ENCODE measurements at regions not wholly inside any gene's neighbourhood (a gene's known extent, or its start where the extent isn't known, plus 50 kb on each side); places are given as distances from the start of the nearest gene placed in this dataset.

DNA sequence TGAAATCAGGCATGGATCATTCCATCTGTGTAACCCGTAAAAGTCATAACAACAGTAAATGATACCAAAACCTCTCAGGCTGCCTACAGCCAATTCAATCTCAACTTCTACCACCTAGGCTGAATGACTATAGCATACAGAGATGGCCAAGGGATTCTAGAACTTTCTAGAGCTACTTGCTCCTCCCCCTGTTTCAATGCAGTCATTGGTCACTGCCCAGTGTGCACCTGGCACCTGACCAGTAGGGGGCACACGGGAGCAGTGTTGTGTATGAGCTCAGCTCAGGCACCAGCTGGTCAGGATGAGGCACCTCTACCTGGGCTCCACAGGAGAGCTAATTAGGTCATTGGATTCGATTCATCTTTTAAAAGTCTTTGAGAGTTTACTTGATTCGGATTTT lies 86.2 kb downstream of the PLEKHG1 start:
- Histone ChIP-seq H3K36me3 (ENCODE audit: insufficient read depth, low read length) (no peaks in the 10 kb centered on the region), H3K4me2 (ENCODE audit: low read length) (no peak overlapping the region), H3K4me1 (ENCODE audit: insufficient read depth, low read length) (no peaks in the 10 kb centered on the region), H4K20me1 (ENCODE audit: insufficient read depth, low read length) (no peaks in the 10 kb centered on the region), H3K27ac (ENCODE audit: low read depth, low read length) (no peak overlapping the region), H3K27me3 (ENCODE audit: insufficient read depth, low read length) (no peaks in the 10 kb centered on the region), H3K9ac (ENCODE audit: low read length) (no peak overlapping the region), H3K9me3 (ENCODE audit: insufficient read depth, low read depth, low read length) (no peaks in the 10 kb centered on the region), H2AFZ (ENCODE audit: low read depth, low read length) (no peak overlapping the region), H3K79me2 (ENCODE audit: insufficient read depth, low read length) (no peaks in the 10 kb centered on the region), H3K4me3 (ENCODE audit: insufficient read depth, low read depth, low read length) (no peak overlapping the region)
- H3K36me3 Mint-ChIP-seq (ENCODE audit: low read depth, unreplicated experiment), result peaks cover 10% of the 10 kb centered on the region
- TF ChIP-seq EZH2 (IDR thresholded peaks at IDR 0.05; ENCODE audit: insufficient read depth, low read length) (no peak), CTCF (IDR thresholded peaks at IDR 0.05; ENCODE audit: insufficient read depth, low read depth, low read length) (peak; percentile 48)
- no peaks in the 10 kb centered on the region for H3K9me3 Mint-ChIP-seq (ENCODE audit: unreplicated experiment)
- H3K4me3 Mint-ChIP-seq (ENCODE audit: unreplicated experiment), result no peak overlapping the region
- no peak overlapping the region for H3K27ac Mint-ChIP-seq (ENCODE audit: unreplicated experiment)
- peaks cover 5% of the 10 kb centered on the region for H3K4me1 Mint-ChIP-seq (ENCODE audit: low read depth, unreplicated experiment)
- H3K27me3 Mint-ChIP-seq (ENCODE audit: low read depth, unreplicated experiment), result no peaks in the 10 kb centered on the region
- DNase-seq (ENCODE audit: low read depth) (no peak), FAIRE-seq (no peak)

DNA sequence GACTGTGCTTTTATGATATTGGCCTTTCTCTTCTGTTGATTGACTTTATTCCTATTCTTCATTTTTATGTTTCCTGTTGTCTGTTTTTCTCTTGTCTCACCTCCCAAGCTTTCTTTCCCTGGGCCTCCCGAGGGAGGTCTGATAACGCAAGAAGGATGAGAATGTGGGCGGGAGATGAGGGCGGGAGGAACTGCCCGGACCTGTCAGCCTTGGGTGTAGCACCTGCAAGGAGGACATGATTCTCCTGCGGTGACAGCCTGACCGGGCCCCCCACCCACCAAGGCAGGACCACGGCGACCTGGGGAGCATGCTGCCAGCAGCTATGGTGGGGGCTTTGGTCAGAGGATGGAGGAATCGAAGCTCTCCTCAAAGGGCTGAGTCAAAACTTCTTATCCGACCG lies 86.9 kb downstream of the PLEKHG1 start:
- Histone ChIP-seq H3K4me2 (ENCODE audit: low read length) (no peak overlapping the region), H3K27me3 (ENCODE audit: insufficient read depth, low read length) (no peaks in the 10 kb centered on the region), H3K9me3 (ENCODE audit: insufficient read depth, low read depth, low read length) (no peaks in the 10 kb centered on the region), H4K20me1 (ENCODE audit: insufficient read depth, low read length) (no peaks in the 10 kb centered on the region), H3K4me3 (ENCODE audit: insufficient read depth, low read depth, low read length) (no peak overlapping the region), H2AFZ (ENCODE audit: low read depth, low read length) (no peak overlapping the region), H3K79me2 (ENCODE audit: insufficient read depth, low read length) (no peaks in the 10 kb centered on the region), H3K4me1 (ENCODE audit: insufficient read depth, low read length) (no peaks in the 10 kb centered on the region), H3K9ac (ENCODE audit: low read length) (no peak overlapping the region), H3K27ac (ENCODE audit: low read depth, low read length) (no peak overlapping the region), H3K36me3 (ENCODE audit: insufficient read depth, low read length) (no peaks in the 10 kb centered on the region)
- peaks cover 10% of the 10 kb centered on the region for H3K36me3 Mint-ChIP-seq (ENCODE audit: low read depth, unreplicated experiment)
- H3K27me3 Mint-ChIP-seq (ENCODE audit: low read depth, unreplicated experiment), result no peaks in the 10 kb centered on the region
- H3K9me3 Mint-ChIP-seq (ENCODE audit: unreplicated experiment), result no peaks in the 10 kb centered on the region
- no peak overlapping the region for H3K27ac Mint-ChIP-seq (ENCODE audit: unreplicated experiment)
- H3K4me3 Mint-ChIP-seq (ENCODE audit: unreplicated experiment), result no peak overlapping the region
- TF ChIP-seq EZH2 (IDR thresholded peaks at IDR 0.05; ENCODE audit: insufficient read depth, low read length) (no peak), CTCF (IDR thresholded peaks at IDR 0.05; ENCODE audit: insufficient read depth, low read depth, low read length) (no peak)
- H3K4me1 Mint-ChIP-seq (ENCODE audit: low read depth, unreplicated experiment), result peaks cover 7% of the 10 kb centered on the region
- DNase-seq (ENCODE audit: low read depth) (no peak), FAIRE-seq (no peak)

- Histone ChIP-seq H3K27me3 (ENCODE audit: insufficient read depth, low read length) (no peaks in the 10 kb centered on the region), H4K20me1 (ENCODE audit: insufficient read depth, low read length) (no peaks in the 10 kb centered on the region), H3K4me2 (ENCODE audit: low read length) (no peak overlapping the region), H3K9me3 (ENCODE audit: insufficient read depth, low read depth, low read length) (no peaks in the 10 kb centered on the region), H3K79me2 (ENCODE audit: insufficient read depth, low read length) (no peaks in the 10 kb centered on the region), H3K36me3 (ENCODE audit: insufficient read depth, low read length) (no peaks in the 10 kb centered on the region), H3K9ac (ENCODE audit: low read length) (no peak overlapping the region), H2AFZ (ENCODE audit: low read depth, low read length) (no peak overlapping the region), H3K4me3 (ENCODE audit: insufficient read depth, low read depth, low read length) (no peak overlapping the region), H3K4me1 (ENCODE audit: insufficient read depth, low read length) (no peaks in the 10 kb centered on the region), H3K27ac (ENCODE audit: low read depth, low read length) (no peak overlapping the region)
- H3K27ac Mint-ChIP-seq (ENCODE audit: unreplicated experiment), result no peak overlapping the region
- H3K36me3 Mint-ChIP-seq (ENCODE audit: low read depth, unreplicated experiment), result peaks cover 10% of the 10 kb centered on the region
- H3K4me3 Mint-ChIP-seq (ENCODE audit: unreplicated experiment), result no peak overlapping the region
- no peak for TF ChIP-seq EZH2 (IDR thresholded peaks at IDR 0.05; ENCODE audit: insufficient read depth, low read length)
- no peak for TF ChIP-seq CTCF (IDR thresholded peaks at IDR 0.05; ENCODE audit: insufficient read depth, low read depth, low read length)
- no peaks in the 10 kb centered on the region for H3K27me3 Mint-ChIP-seq (ENCODE audit: low read depth, unreplicated experiment)
- no peaks in the 10 kb centered on the region for H3K9me3 Mint-ChIP-seq (ENCODE audit: unreplicated experiment)
- H3K4me1 Mint-ChIP-seq (ENCODE audit: low read depth, unreplicated experiment), result peaks cover 8% of the 10 kb centered on the region
- no peak for DNase-seq (ENCODE audit: low read depth)
- no peak for FAIRE-seq
Observed at GRCh38 chr6:150687508-150687907, 87.8 kb downstream of the PLEKHG1 start.
